ENCODE measurements at regions not wholly inside any gene's neighbourhood (a gene's known extent, or its start where the extent isn't known, plus 50 kb on each side); places are given as distances from the start of the nearest gene placed in this dataset.

GRCh38 chr14:71488703-71489191 lies 443.5 kb upstream of the RGS6 start:
- no peak for TF ChIP-seq CTCF (IDR thresholded peaks at IDR 0.05)
- TF ChIP-seq POLR2A (IDR thresholded peaks at IDR 0.05): no peak
- TF ChIP-seq EP300 (IDR thresholded peaks at IDR 0.05): no peak

Data from stomach (tissue), 4 donors.